ENCODE measurements at regions not wholly inside any gene's neighbourhood (a gene's known extent, or its start where the extent isn't known, plus 50 kb on each side); places are given as distances from the start of the nearest gene placed in this dataset.

- TF ChIP-seq CTCF (tag by site-specific recombination; IDR thresholded peaks at IDR 0.05) (no peak), ZBTB11 (tag by site-specific recombination; conservative IDR thresholded peaks at IDR 0.05; ENCODE audit: low read depth) (no peak), ZSCAN18 (tag by site-specific recombination; IDR thresholded peaks at IDR 0.05) (no peak), ZNF274 (IDR thresholded peaks at IDR 0.05; ENCODE audit: low read length) (no peak), ZNF274 (tag by site-specific recombination; IDR thresholded peaks at IDR 0.05; ENCODE audit: borderline replicate concordance) (no peak), ZNF785 (tag by site-specific recombination; IDR thresholded peaks at IDR 0.05) (no peak)
Observed at GRCh38 chr1:166630369-166630768, 208.9 kb upstream of the POGK start.
